Neuron (in vitro differentiated cells): ENCODE measurements at regions not wholly inside any gene's neighbourhood (a gene's known extent, or its start where the extent isn't known, plus 50 kb on each side); places are given as distances from the start of the nearest gene placed in this dataset.
"Not testable (repeated sequence)": the region's sequence is repeated elsewhere in the genome, so short reads cannot be mapped to it uniquely, and the experiment has no call there.

ENCODE experiments used
- H2AFZ ChIP-seq: one replicate; pipeline ENCODE4 v1.6.1; 2013; ENCODE audit warnings: low read depth, mild to moderate bottlenecking, inconsistent platforms, low read length, moderate library complexity
- H3K27me3 ChIP-seq: one replicate; pipeline ENCODE4 v1.6.1; 2013; ENCODE audit warnings: low read length; ENCODE audit not compliant: insufficient read depth
- H3K36me3 ChIP-seq: one replicate; pipeline ENCODE4 v1.6.1; 2013; ENCODE audit warnings: low read length; ENCODE audit not compliant: insufficient read depth
- H3K4me1 ChIP-seq: one replicate; pipeline ENCODE4 v1.6.1; 2013; ENCODE audit warnings: low read length; ENCODE audit not compliant: insufficient read depth
- H3K4me3 ChIP-seq: 2 replicates; pipeline ENCODE4 v1.5.1; 2013; ENCODE audit warnings: mild to moderate bottlenecking, low read length, moderate library complexity
- H3K9me3 ChIP-seq: one replicate; pipeline ENCODE4 v1.6.1; 2013; ENCODE audit warnings: low read length

- Histone ChIP-seq H2AFZ (no peak overlapping the region), H3K36me3 (no peaks in the 10 kb centered on the region), H3K4me3 (no peak overlapping the region), H3K9me3 (peaks cover 5% of the 10 kb centered on the region), H3K4me1 (no peaks in the 10 kb centered on the region), H3K27me3 (no peaks in the 10 kb centered on the region)
These were observed 283.9 kb downstream of the TECRL start for GRCh38 chr4:64125354-64125753.

DNA sequence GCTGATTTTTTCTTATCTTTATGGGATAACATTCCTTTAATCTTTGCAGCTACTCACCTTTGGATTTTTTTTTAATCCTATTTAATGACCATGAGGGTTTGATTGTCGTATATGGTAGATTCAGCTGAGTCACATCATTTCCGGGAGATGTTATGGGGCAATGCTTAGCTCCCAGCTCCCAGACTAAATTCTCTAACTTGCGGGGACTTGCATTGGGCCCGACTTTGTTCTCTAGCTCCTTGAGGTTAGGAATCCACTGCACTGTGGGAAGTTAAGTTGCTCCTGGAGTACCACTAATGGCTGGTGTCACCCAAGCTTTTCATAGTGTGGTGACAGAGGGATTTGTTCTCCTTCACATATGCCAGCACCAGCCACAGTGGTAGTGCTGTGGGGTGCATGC is 287.4 kb downstream of the TECRL start:
- Histone ChIP-seq H3K36me3 (no peaks in the 10 kb centered on the region), H3K27me3 (no peaks in the 10 kb centered on the region), H3K4me1 (no peaks in the 10 kb centered on the region), H3K9me3 (peaks cover 5% of the 10 kb centered on the region), H3K4me3 (no peak overlapping the region), H2AFZ (no peak overlapping the region)

- Histone ChIP-seq H3K36me3 (no peaks in the 10 kb centered on the region), H3K4me3 (no peak overlapping the region), H3K4me1 (no peaks in the 10 kb centered on the region), H3K9me3 (no peaks in the 10 kb centered on the region), H2AFZ (peak overlapping the region; percentile 16), H3K27me3 (no peaks in the 10 kb centered on the region)
These were observed 303.3 kb downstream of the TECRL start for GRCh38 chr4:64105903-64106302.

DNA sequence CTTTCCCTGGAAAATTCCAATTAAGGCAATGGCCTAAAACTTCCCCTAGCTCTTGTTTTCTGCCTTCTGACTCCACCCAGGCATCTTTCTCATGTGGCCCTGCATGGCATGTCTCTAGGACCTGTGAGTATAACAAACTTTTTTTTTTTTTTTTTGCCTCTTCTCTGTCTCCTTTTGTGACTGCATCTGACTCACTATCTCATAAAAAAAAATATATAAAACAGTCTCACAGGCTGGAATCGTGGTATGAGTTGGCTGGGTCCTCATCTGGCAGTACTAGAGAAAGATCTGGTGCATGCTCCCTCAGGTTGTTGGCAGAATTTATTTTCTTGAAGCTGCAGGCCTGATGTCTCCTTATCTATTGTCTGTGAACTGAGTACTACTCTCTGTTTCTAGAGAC is 313.9 kb downstream of the TECRL start:
- H3K4me1 ChIP-seq, result no peaks in the 10 kb centered on the region
- no peak overlapping the region for H3K4me3 ChIP-seq
- H3K36me3 ChIP-seq, result no peaks in the 10 kb centered on the region
- H3K9me3 ChIP-seq, result no peaks in the 10 kb centered on the region
- no peak overlapping the region for H2AFZ ChIP-seq
- no peaks in the 10 kb centered on the region for H3K27me3 ChIP-seq

DNA sequence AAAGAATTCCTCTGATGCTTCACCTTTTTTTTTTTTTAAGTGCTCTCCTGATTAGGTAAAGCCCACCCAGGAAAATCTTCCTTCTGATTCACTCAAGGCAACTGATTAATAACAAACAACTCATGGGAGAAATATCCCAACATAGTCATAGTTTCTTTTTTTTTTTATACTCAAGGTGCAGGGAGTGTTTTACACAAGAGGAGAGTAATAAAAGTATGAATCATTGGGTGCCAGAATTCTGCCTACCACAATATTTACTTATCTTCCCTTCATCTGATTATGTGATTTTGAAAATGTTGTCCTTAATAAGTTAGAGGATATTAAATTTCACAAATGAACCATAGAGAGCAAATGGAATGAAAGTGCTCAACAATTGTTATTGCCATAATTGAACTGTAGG is 329.9 kb downstream of the TECRL start:
- Histone ChIP-seq H3K4me1 (no peaks in the 10 kb centered on the region), H3K9me3 (no peaks in the 10 kb centered on the region), H3K4me3 (no peak overlapping the region), H3K27me3 (no peaks in the 10 kb centered on the region), H2AFZ (no peak overlapping the region), H3K36me3 (no peaks in the 10 kb centered on the region)

GRCh38 chr4:64068096-64068495 is 341.2 kb downstream of the TECRL start:
- Histone ChIP-seq H3K9me3 (no peaks in the 10 kb centered on the region), H3K27me3 (no peaks in the 10 kb centered on the region), H3K4me3 (no peak overlapping the region), H3K36me3 (no peaks in the 10 kb centered on the region), H2AFZ (no peak overlapping the region), H3K4me1 (no peaks in the 10 kb centered on the region)

- Histone ChIP-seq H3K36me3 (no peaks in the 10 kb centered on the region), H2AFZ (no peak overlapping the region), H3K9me3 (no peaks in the 10 kb centered on the region), H3K4me3 (no peak overlapping the region), H3K4me1 (no peaks in the 10 kb centered on the region), H3K27me3 (no peaks in the 10 kb centered on the region)
These were observed 346.3 kb downstream of the TECRL start for GRCh38 chr4:64062991-64063390.

- H2AFZ ChIP-seq, H3K27me3 ChIP-seq, H3K4me1 ChIP-seq, H3K36me3 ChIP-seq, H3K9me3 ChIP-seq, H3K4me3 ChIP-seq: not testable (repeated sequence)
These were observed 372.2 kb downstream of the TECRL start for GRCh38 chr4:64037033-64037432.

DNA sequence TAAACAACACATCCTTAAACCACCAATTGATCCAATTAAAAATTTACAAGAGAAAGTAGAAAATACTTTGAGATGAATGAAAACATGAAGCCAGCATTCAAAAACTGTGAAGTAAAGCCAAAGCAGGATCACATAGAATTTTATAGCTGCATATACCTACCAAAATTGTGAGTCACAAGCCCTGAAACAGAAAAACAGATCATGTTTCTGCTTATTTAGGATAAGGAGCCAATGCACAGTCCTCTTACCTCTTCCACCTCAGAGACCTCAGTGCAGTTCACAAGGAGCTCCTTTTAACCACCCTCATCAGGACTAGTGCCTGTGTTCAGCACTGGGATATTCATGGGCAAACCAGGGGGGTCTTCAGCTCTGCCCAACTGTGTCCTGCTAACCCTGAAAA is 386.7 kb downstream of the TECRL start:
- H3K9me3 ChIP-seq, result peaks cover 6% of the 10 kb centered on the region
- H3K4me1 ChIP-seq, result no peaks in the 10 kb centered on the region
- no peak overlapping the region for H2AFZ ChIP-seq
- no peaks in the 10 kb centered on the region for H3K36me3 ChIP-seq
- H3K4me3 ChIP-seq, result no peak overlapping the region
- H3K27me3 ChIP-seq, result no peaks in the 10 kb centered on the region

GRCh38 chr4:64016893-64017292 is 392.4 kb downstream of the TECRL start:
- Histone ChIP-seq H3K9me3 (no peaks in the 10 kb centered on the region), H3K4me1 (no peaks in the 10 kb centered on the region), H3K36me3 (no peaks in the 10 kb centered on the region), H3K27me3 (no peaks in the 10 kb centered on the region), H3K4me3 (no peak overlapping the region), H2AFZ (no peak overlapping the region)

- no peak overlapping the region for H3K4me3 ChIP-seq
- H3K4me1 ChIP-seq, result no peaks in the 10 kb centered on the region
- H3K9me3 ChIP-seq, result no peaks in the 10 kb centered on the region
- H2AFZ ChIP-seq, result no peak overlapping the region
- no peaks in the 10 kb centered on the region for H3K36me3 ChIP-seq
- H3K27me3 ChIP-seq, result no peaks in the 10 kb centered on the region
These were observed 394.6 kb downstream of the TECRL start for GRCh38 chr4:64014647-64015046.

DNA sequence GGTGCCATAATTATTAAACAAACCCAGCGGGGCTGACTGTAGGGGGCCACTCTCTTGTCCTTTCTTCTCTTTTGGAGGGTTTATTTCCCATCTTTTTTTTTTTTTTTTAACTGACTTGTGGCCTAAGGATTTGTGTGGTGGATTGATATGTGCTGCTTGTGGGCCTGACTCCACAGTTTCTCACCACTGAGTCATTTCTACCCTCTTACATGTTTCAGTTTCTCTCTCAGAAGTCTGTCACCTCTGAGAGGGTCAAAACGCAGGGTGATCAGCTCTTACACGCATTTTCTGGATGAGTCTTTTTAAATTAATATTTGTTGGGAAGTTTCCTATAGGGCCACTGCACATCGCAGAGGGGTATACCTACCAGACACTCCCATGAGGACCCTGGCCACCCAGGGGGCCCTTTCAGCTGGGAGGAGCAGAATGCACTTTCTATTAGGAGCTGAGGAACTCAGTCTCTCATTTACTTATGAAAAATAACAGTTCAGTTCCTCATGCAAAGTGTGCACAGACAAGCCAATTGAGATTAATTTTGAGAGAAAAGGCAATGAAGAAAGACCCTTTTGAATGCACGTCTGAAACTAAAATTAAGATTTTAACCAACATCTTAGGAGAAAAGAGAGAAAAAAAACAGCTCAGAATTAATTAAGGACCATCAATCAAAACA is 407.9 kb downstream of the TECRL start:
- Histone ChIP-seq H3K9me3 (no peaks in the 10 kb centered on the region), H3K4me1 (no peaks in the 10 kb centered on the region), H3K4me3 (no peak overlapping the region), H3K36me3 (no peaks in the 10 kb centered on the region), H3K27me3 (no peaks in the 10 kb centered on the region), H2AFZ (no peak overlapping the region)

GRCh38 chr4:64000241-64000640 is 409.0 kb downstream of the TECRL start:
- Histone ChIP-seq H2AFZ (no peak overlapping the region), H3K4me3 (no peak overlapping the region), H3K9me3 (no peaks in the 10 kb centered on the region), H3K27me3 (no peaks in the 10 kb centered on the region), H3K36me3 (no peaks in the 10 kb centered on the region), H3K4me1 (no peaks in the 10 kb centered on the region)

DNA sequence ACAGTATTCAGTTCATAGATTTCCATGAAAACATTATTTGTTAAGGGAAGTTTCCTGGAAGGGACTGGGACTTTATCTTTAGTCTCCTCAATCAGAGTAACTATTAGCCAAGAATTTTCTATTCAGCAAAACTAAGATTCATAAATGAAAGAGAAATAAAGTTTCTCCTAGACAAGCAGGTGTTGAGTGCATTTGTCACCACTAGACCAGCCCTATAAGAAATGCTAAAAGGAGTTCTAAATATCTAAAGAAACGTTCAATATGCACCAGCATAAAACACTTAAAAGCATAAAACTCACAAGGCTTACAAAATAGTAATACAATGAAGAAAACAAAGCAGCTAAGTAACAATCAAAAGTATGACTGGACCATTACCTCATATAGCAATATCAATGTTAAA is 423.0 kb downstream of the TECRL start:
- Histone ChIP-seq H3K9me3 (no peaks in the 10 kb centered on the region), H3K27me3 (no peaks in the 10 kb centered on the region), H3K4me3 (no peak overlapping the region), H2AFZ (no peak overlapping the region), H3K4me1 (no peaks in the 10 kb centered on the region), H3K36me3 (no peaks in the 10 kb centered on the region)
